ENCODE measurements at regions not wholly inside any gene's neighbourhood (a gene's known extent, or its start where the extent isn't known, plus 50 kb on each side); places are given as distances from the start of the nearest gene placed in this dataset.
"Not testable (repeated sequence)": the region's sequence is repeated elsewhere in the genome, so short reads cannot be mapped to it uniquely, and the experiment has no call there.

- no peaks in the 10 kb centered on the region for H3K36me3 ChIP-seq
- no peak overlapping the region for H3K27ac ChIP-seq (replicated peaks in 1 of 4)
- DNase-seq (ENCODE audit: extremely low spot score): no peak
- H3K27me3 ChIP-seq: no peaks in the 10 kb centered on the region
- intact Hi-C loops (cut with DNase I): no loop called here
- TF ChIP-seq CTCF (IDR thresholded peaks at IDR 0.05) (no peak), POLR2AphosphoS5 (IDR thresholded peaks at IDR 0.05) (no peak), EP300 (IDR thresholded peaks at IDR 0.05) (no peak), POLR2A (IDR thresholded peaks at IDR 0.05; ENCODE audit: low read depth) (no peak)
- no peaks in the 10 kb centered on the region for H3K4me1 ChIP-seq
- 35% methylated on average over 1 of the region's 1 CpG for WGBS
- H3K9me3 ChIP-seq: peaks cover 0 to 8% (median 0%) of the 10 kb centered on the region in 4 donors
- H3K4me3 ChIP-seq: no peak overlapping the region
Measured at GRCh38 chr4:60461551-60461950, 738.6 kb upstream of the ADGRL3 start.

GRCh38 chr4:60463857-60464502 is 736.1 kb upstream of the ADGRL3 start:
- H3K27me3 ChIP-seq: no peaks in the 10 kb centered on the region
- H3K27ac ChIP-seq (replicated peaks in 1 of 4): no peak overlapping the region
- DNase-seq (ENCODE audit: extremely low spot score): no peak
- 93% methylated on average over 3 of the region's 4 CpGs for WGBS
- H3K36me3 ChIP-seq: no peaks in the 10 kb centered on the region
- no peak overlapping the region for H3K4me3 ChIP-seq
- TF ChIP-seq EP300 (IDR thresholded peaks at IDR 0.05) (no peak), POLR2AphosphoS5 (IDR thresholded peaks at IDR 0.05) (no peak), POLR2A (IDR thresholded peaks at IDR 0.05; ENCODE audit: low read depth) (no peak), CTCF (IDR thresholded peaks at IDR 0.05) (no peak)
- peaks cover 0 to 8% (median 0%) of the 10 kb centered on the region in 4 donors for H3K9me3 ChIP-seq
- H3K4me1 ChIP-seq: no peaks in the 10 kb centered on the region
- intact Hi-C loops (cut with DNase I): no loop called here

- Histone ChIP-seq H3K36me3 (no peaks in the 10 kb centered on the region), H3K9me3 (no peaks in the 10 kb centered on the region), H3K27me3 (no peaks in the 10 kb centered on the region), H3K4me3 (no peak overlapping the region), H3K4me1 (no peaks in the 10 kb centered on the region), H3K27ac (replicated peaks in 1 of 4) (no peak overlapping the region)
- intact Hi-C loops (cut with DNase I): no loop called here
- DNase-seq (ENCODE audit: extremely low spot score): no peak
- TF ChIP-seq POLR2A (IDR thresholded peaks at IDR 0.05; ENCODE audit: low read depth) (no peak), EP300 (IDR thresholded peaks at IDR 0.05) (no peak), CTCF (IDR thresholded peaks at IDR 0.05) (no peak), POLR2AphosphoS5 (IDR thresholded peaks at IDR 0.05) (no peak)
- WGBS: 48% methylated on average over 2 of the region's 2 CpGs
Measured at GRCh38 chr4:60482921-60483351, 717.2 kb upstream of the ADGRL3 start.

- DNase-seq (ENCODE audit: extremely low spot score): no peak
- Histone ChIP-seq H3K27me3 (no peaks in the 10 kb centered on the region), H3K27ac (replicated peaks in 1 of 4) (no peak overlapping the region), H3K9me3 (no peaks in the 10 kb centered on the region), H3K4me3 (no peak overlapping the region), H3K4me1 (no peaks in the 10 kb centered on the region), H3K36me3 (no peaks in the 10 kb centered on the region)
- WGBS: 83% methylated on average over 3 of the region's 3 CpGs
- intact Hi-C loops (cut with DNase I): no loop called here
- TF ChIP-seq POLR2A (IDR thresholded peaks at IDR 0.05; ENCODE audit: low read depth) (no peak), CTCF (IDR thresholded peaks at IDR 0.05) (no peak), EP300 (IDR thresholded peaks at IDR 0.05) (no peak), POLR2AphosphoS5 (IDR thresholded peaks at IDR 0.05) (no peak)
Measured at GRCh38 chr4:60485276-60485675, 714.9 kb upstream of the ADGRL3 start.

GRCh38 chr4:60487118-60487761 is 712.9 kb upstream of the ADGRL3 start:
- H3K4me3 ChIP-seq; DNase-seq (ENCODE audit: extremely low spot score); H3K36me3 ChIP-seq; H3K9me3 ChIP-seq; intact Hi-C loops (cut with DNase I); H3K4me1 ChIP-seq; H3K27ac ChIP-seq (replicated peaks in 1 of 4); H3K27me3 ChIP-seq: not testable (repeated sequence)
- WGBS: 76% methylated on average over 3 of the region's 3 CpGs
